Neural crest cell (in vitro differentiated cells): ENCODE measurements at regions not wholly inside any gene's neighbourhood (a gene's known extent, or its start where the extent isn't known, plus 50 kb on each side); places are given as distances from the start of the nearest gene placed in this dataset.

Experiments
- DNase-seq: peaks from one replicate; pipeline ENCODE4 v3.0.0; 2021; ENCODE audit warnings: low read depth, mixed read lengths, low spot score
- H3K27ac Mint-ChIP-seq: one replicate; pipeline ENCODE4 v1.8.0; 2021; ENCODE audit warnings: mild to moderate bottlenecking, mixed read lengths; ENCODE audit not compliant: unreplicated experiment
- H3K27me3 Mint-ChIP-seq: 2 replicates; pipeline ENCODE4 v1.8.0; 2021; ENCODE audit warnings: low read depth, mild to moderate bottlenecking, mixed read lengths
- H3K36me3 Mint-ChIP-seq: 2 replicates; pipeline ENCODE4 v1.8.0; 2021; ENCODE audit warnings: low read depth, mild to moderate bottlenecking, mixed read lengths
- H3K4me1 Mint-ChIP-seq: 2 replicates; pipeline ENCODE4 v1.8.0; 2021; ENCODE audit warnings: mixed read lengths
- H3K4me3 Mint-ChIP-seq: one replicate; pipeline ENCODE4 v1.8.0; 2021; ENCODE audit warnings: mild to moderate bottlenecking, mixed read lengths
- H3K9me3 Mint-ChIP-seq: 2 replicates; pipeline ENCODE4 v1.8.0; 2021; ENCODE audit warnings: mixed read lengths
- TF ChIP-seq, protein P1 (sequence below): fragments of 200-600 bp; sonication (generic); conservative IDR thresholded peaks from 2 replicates; pipeline ENCODE4 v1.5.0; 2021; ENCODE audit warnings: antibody characterized with exemption, mild to moderate bottlenecking

DNA sequence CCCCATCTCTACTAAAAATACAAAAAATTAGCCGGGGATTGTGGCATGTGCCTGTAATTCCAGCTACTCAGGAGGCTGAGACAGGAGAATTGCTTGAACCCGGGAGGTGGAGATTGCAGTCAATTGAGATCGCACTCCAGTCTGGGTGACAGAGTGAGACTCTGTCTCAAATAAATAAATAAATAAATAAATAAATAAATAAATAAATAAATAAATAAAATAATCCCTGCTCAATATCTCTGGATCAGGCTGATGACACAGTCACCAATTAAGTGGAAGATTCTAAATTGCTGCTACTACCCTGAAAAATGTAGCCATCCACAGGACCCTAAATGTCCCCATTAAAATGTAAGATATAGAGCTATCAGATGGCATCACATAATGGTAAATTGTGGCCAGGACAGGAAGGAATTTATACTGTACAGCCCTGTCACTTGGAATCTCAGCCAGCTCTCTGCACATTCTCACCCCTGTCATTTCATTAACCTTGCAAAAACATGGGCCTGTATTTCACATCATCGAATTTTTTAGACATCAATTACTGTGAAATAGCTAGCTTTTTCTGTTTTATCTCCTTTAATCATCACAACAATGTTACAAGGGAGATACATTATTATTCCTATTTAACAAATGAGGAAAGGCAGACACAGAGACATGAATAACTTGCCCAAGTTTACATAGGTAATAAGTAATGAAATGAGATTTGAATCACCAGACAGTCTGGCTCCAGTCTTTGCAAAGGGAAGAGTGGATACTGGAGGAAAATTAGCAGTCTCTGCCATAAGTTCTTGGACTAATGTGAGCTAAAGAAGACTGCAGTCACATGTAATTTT is 56.7 kb upstream of the NTPCR start:
- Mint-ChIP-seq H3K36me3 (peaks cover 2% of the 10 kb centered on the region), H3K4me1 (peaks cover 5% of the 10 kb centered on the region), H3K27me3 (no peaks in the 10 kb centered on the region), H3K27ac (no peak overlapping the region), H3K9me3 (peaks cover 9% of the 10 kb centered on the region), H3K4me3 (no peak overlapping the region)
- no peak for DNase-seq
- TF ChIP-seq, protein P1, sequence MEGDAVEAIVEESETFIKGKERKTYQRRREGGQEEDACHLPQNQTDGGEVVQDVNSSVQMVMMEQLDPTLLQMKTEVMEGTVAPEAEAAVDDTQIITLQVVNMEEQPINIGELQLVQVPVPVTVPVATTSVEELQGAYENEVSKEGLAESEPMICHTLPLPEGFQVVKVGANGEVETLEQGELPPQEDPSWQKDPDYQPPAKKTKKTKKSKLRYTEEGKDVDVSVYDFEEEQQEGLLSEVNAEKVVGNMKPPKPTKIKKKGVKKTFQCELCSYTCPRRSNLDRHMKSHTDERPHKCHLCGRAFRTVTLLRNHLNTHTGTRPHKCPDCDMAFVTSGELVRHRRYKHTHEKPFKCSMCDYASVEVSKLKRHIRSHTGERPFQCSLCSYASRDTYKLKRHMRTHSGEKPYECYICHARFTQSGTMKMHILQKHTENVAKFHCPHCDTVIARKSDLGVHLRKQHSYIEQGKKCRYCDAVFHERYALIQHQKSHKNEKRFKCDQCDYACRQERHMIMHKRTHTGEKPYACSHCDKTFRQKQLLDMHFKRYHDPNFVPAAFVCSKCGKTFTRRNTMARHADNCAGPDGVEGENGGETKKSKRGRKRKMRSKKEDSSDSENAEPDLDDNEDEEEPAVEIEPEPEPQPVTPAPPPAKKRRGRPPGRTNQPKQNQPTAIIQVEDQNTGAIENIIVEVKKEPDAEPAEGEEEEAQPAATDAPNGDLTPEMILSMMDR, result no peak

DNA sequence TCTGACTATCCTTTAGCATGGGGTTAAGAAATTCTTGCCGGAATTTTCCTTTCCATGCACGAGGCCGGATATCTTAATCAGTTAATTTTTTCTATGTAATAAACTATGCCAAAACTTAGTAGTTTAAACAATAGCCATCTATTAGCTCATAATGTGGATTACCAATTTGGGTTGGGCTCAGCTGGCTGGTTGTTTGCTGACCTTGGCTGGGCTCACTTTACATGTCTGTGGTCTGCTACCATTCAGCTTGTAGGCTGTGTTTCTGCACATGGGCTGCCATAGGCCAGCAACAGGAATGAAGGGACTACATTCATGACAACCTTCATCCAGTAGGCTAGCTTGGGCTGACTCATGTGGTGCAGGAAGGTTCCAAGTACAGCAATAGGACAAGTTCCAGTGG is 56.0 kb upstream of the NTPCR start:
- Mint-ChIP-seq H3K36me3 (peaks cover 2% of the 10 kb centered on the region), H3K4me3 (no peak overlapping the region), H3K9me3 (peaks cover 9% of the 10 kb centered on the region), H3K4me1 (peaks cover 5% of the 10 kb centered on the region), H3K27me3 (no peaks in the 10 kb centered on the region), H3K27ac (no peak overlapping the region)
- DNase-seq, result no peak
- TF ChIP-seq, protein P1, result no peak

DNA sequence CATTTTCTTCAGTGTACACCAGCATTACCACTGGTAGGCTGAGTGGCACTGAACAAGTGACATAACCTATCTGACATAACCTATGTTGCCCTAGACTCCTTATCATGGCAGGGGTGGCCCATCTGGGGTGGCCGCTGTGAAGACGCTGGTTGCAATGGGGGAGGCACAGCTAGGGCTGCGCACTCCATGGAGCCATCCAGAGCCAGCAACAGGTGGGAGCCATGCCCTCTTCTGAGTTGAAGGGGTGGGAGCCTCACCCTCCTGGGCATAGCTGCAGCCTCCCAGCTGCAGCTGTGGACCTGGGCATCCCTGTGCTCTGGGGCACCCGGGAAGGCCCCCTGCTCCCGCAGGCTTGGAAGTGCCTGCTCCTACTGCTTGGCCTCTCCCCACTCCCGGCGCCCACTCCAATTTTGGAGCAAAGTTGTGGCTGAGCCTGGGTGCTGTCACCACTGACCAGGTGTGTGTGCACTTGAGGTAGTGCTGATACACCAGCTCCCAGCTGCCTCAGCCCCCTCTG is 52.4 kb upstream of the NTPCR start:
- no peak for DNase-seq
- peaks cover under 1% of the 10 kb centered on the region for H3K36me3 Mint-ChIP-seq
- no peaks in the 10 kb centered on the region for H3K27me3 Mint-ChIP-seq
- H3K27ac Mint-ChIP-seq, result no peak overlapping the region
- H3K9me3 Mint-ChIP-seq, result peaks cover 3% of the 10 kb centered on the region
- H3K4me1 Mint-ChIP-seq, result no peaks in the 10 kb centered on the region
- H3K4me3 Mint-ChIP-seq, result no peak overlapping the region
- TF ChIP-seq, protein P1, result no peak

DNA sequence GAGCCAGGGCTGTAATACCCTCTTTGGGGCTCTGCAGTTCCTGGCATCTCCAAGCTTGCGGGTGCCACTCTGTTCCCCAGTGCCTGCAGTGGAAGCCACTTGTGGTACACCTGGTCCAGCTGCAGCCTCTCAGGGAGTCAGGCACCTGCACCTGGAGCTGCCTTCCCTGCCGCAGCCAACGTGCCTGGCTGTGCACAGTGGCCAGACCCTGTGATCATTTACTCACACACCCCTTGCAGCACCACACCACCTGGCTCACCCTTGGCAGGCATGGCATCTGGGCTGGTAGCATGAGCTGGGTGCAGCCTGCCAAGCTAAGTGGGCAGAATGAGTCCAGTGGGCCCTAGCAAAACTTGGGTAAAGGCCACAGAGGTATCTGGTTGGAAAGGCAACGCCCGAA is 51.1 kb upstream of the NTPCR start:
- Mint-ChIP-seq H3K27ac (no peak overlapping the region), H3K27me3 (no peaks in the 10 kb centered on the region), H3K4me3 (no peak overlapping the region), H3K4me1 (no peaks in the 10 kb centered on the region), H3K36me3 (no peaks in the 10 kb centered on the region), H3K9me3 (no peaks in the 10 kb centered on the region)
- TF ChIP-seq, protein P1, result no peak
- no peak for DNase-seq

DNA sequence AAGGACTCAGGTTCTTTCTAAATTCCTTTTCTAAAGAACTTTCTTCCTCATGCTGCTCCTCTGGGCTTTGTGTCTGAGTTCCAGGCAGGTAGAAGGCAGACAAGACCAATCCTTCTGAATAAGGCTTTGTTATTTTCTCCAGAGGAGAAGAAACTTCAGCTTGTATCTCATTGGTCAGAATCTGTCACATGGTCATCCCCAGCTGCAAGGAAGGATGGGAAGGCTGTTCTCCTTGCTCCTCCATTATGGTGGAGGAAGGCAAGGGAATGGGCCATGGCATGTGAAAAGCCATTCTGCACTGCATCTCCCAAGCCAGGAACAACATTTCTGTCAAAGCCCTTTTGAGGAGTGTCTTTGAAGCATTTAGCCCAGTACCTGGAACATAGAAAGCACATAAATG is 50.6 kb upstream of the NTPCR start:
- TF ChIP-seq, protein P1, result no peak
- Mint-ChIP-seq H3K4me1 (no peaks in the 10 kb centered on the region), H3K9me3 (no peaks in the 10 kb centered on the region), H3K27me3 (no peaks in the 10 kb centered on the region), H3K36me3 (no peaks in the 10 kb centered on the region), H3K4me3 (no peak overlapping the region), H3K27ac (no peak overlapping the region)
- no peak for DNase-seq
